H1 (cell line): ENCODE measurements at regions not wholly inside any gene's neighbourhood (a gene's known extent, or its start where the extent isn't known, plus 50 kb on each side); places are given as distances from the start of the nearest gene placed in this dataset.

Experiments
- CTCF ChIA-PET: fragments of 300-600 bp; sonication (Branson Sonifier 250); formaldehyde crosslinking; loops from one replicate; lab custom pipeline; 2021; ENCODE audit not compliant: partially characterized antibody; lab: Charles Lee
- POLR2A ChIA-PET: fragments of 300-600 bp; sonication (Branson Sonifier 250); formaldehyde crosslinking; loops from one replicate; lab custom pipeline; 2021; ENCODE audit warnings: inconsistent platforms; ENCODE audit not compliant: partially characterized antibody; lab: Charles Lee
- DNase-seq, 2 experiments: peaks; one replicate each; pipeline versions ENCODE4 v3.0.0 to v3.0.0-alpha.2; 2010 to 2022; ENCODE audit warnings: low spot score in 2 of 2, low read depth in 1 of 2, mixed read lengths in 1 of 2
- FAIRE-seq: peaks from 2 replicates; lab custom pipeline; 2011; peaks lifted over from hg19 to GRCh38; lab: Jason Lieb, UNC
- H2AFZ ChIP-seq: 2 replicates; pipeline ENCODE4 v1.8.1; 2012; ENCODE audit warnings: low read length, inconsistent platforms
- H2AK5ac ChIP-seq: 2 replicates; pipeline ENCODE4 v1.6.1; 2013; ENCODE audit warnings: low read depth, low read length
- H2BK120ac ChIP-seq: replicated peaks from 2 replicates; pipeline ENCODE3; 2013; ENCODE audit warnings: low read depth, low read length, inconsistent platforms
- H2BK12ac ChIP-seq: 2 replicates; pipeline ENCODE4 v1.6.1; 2013; ENCODE audit warnings: low read depth, low read length
- H2BK15ac ChIP-seq: 2 replicates; pipeline ENCODE4 v1.6.1; 2013; ENCODE audit warnings: low read length
- H2BK20ac ChIP-seq: 2 replicates; pipeline ENCODE4 v1.6.1; 2013; ENCODE audit warnings: low read length
- H2BK5ac ChIP-seq: 2 replicates; pipeline ENCODE4 v1.6.1; 2013; ENCODE audit warnings: low read depth, low read length
- H3K14ac ChIP-seq: 2 replicates; pipeline ENCODE4 v1.6.1; 2013; ENCODE audit warnings: inconsistent platforms; ENCODE audit not compliant: insufficient read length
- H3K18ac ChIP-seq: 2 replicates; pipeline ENCODE4 v1.6.1; 2013; ENCODE audit warnings: low read length; ENCODE audit errors: extremely low read depth
- H3K23ac ChIP-seq: 2 replicates; pipeline ENCODE4 v1.6.1; 2013; ENCODE audit warnings: inconsistent platforms; ENCODE audit not compliant: insufficient read length
- H3K23me2 ChIP-seq: 2 replicates; pipeline ENCODE4 v1.6.1; 2013; ENCODE audit warnings: low read depth, low read length
- H3K27ac ChIP-seq: 2 replicates; pipeline ENCODE4 v1.6.1; 2011; ENCODE audit warnings: low read depth, low read length, inconsistent platforms
- H3K27me3 ChIP-seq, 4 experiments: replicated peaks in 1 of 4; 1 replicate in 1 of 4; 2 replicates in 3 of 4; pipeline versions ENCODE4 v1.6.1 to v1.8.1; 2011 to 2013; ENCODE audit warnings: low read length in 3 of 4, mild to moderate bottlenecking in 3 of 4, inconsistent platforms in 2 of 4, mixed read lengths in 2 of 4, moderate library complexity in 1 of 4; ENCODE audit not compliant: control insufficient read depth in 3 of 4, insufficient read depth in 3 of 4; ENCODE audit errors: extremely low read depth in 1 of 4
- H3K36me3 ChIP-seq, 4 experiments: 2 replicates each; pipeline versions ENCODE4 v1.6.1 to v1.8.1; 2011 to 2013; ENCODE audit warnings: mild to moderate bottlenecking in 4 of 4, low read length in 3 of 4, moderate library complexity in 2 of 4, control low read depth in 1 of 4, inconsistent platforms in 1 of 4; ENCODE audit not compliant: insufficient read depth in 4 of 4, control insufficient read depth in 2 of 4
- H3K4ac ChIP-seq: replicated peaks from 2 replicates; pipeline ENCODE3; 2013; ENCODE audit warnings: low read length, low read depth, mixed read lengths, inconsistent platforms; ENCODE audit not compliant: insufficient read length
- H3K4me1 ChIP-seq, 4 experiments: replicated peaks in 1 of 4; 1 replicate in 1 of 4; 2 replicates in 3 of 4; pipeline versions ENCODE4 v1.6.1 to v1.8.1; 2011 to 2013; ENCODE audit warnings: low read length in 3 of 4, inconsistent platforms in 2 of 4, mixed read lengths in 1 of 4; ENCODE audit not compliant: insufficient read depth in 4 of 4, control insufficient read depth in 3 of 4
- H3K4me2 ChIP-seq, 2 experiments: 2 replicates each; pipeline versions ENCODE4 v1.6.1 to v1.8.1; 2011 to 2013; ENCODE audit warnings: low read depth in 2 of 2, low read length in 2 of 2, control low read depth in 1 of 2, inconsistent platforms in 1 of 2, mild to moderate bottlenecking in 1 of 2; ENCODE audit not compliant: insufficient read depth in 1 of 2
- H3K4me3 ChIP-seq, 4 experiments: fragments of 200-600, 300-600 bp in 1 of 4; sonication (generic), shearing (Covaris generic), sonication (Bioruptor Twin) in 1 of 4; 2 replicates each; pipeline versions ENCODE4 v1.5.1 to v1.8.1; 2011 to 2016; ENCODE audit warnings: low read length in 4 of 4, low read depth in 3 of 4, control low read depth in 2 of 4, inconsistent platforms in 2 of 4, mild to moderate bottlenecking in 2 of 4, mixed read lengths in 1 of 4, moderate library complexity in 1 of 4; ENCODE audit not compliant: insufficient read depth in 2 of 4; ENCODE audit errors: extremely low read depth in 1 of 4
- H3K56ac ChIP-seq: replicated peaks from 2 replicates; pipeline ENCODE3; 2013; ENCODE audit warnings: low read depth, mild to moderate bottlenecking, mixed read lengths, low read length, inconsistent platforms; ENCODE audit not compliant: insufficient read length
- H3K79me1 ChIP-seq: 2 replicates; pipeline ENCODE4 v1.6.1; 2013; ENCODE audit warnings: low read depth, low read length, control low read depth
- H3K79me2 ChIP-seq, 2 experiments: 2 replicates each; pipeline versions ENCODE4 v1.6.1 to v1.8.1; 2012 to 2013; ENCODE audit warnings: low read length in 2 of 2, mild to moderate bottlenecking in 2 of 2, inconsistent platforms in 1 of 2; ENCODE audit not compliant: insufficient read depth in 2 of 2, control insufficient read depth in 1 of 2
- H3K9ac ChIP-seq, 4 experiments: replicated peaks in 1 of 4; 1 replicate in 1 of 4; 2 replicates in 3 of 4; pipeline versions ENCODE4 v1.6.1 to v1.8.1; 2011 to 2013; ENCODE audit warnings: low read depth in 3 of 4, low read length in 3 of 4, control low read depth in 2 of 4, mild to moderate bottlenecking in 2 of 4, moderate library complexity in 2 of 4, inconsistent platforms in 1 of 4; ENCODE audit errors: extremely low read depth in 1 of 4
- H3K9me3 ChIP-seq, 2 experiments: 2 replicates each; pipeline versions ENCODE4 v1.6.1 to v1.8.1; 2012 to 2013; ENCODE audit warnings: mild to moderate bottlenecking in 2 of 2, moderate library complexity in 2 of 2, control low read depth in 1 of 2, inconsistent platforms in 1 of 2, low read depth in 1 of 2, low read length in 1 of 2, mixed read lengths in 1 of 2; ENCODE audit not compliant: insufficient read depth in 2 of 2
- H4K20me1 ChIP-seq, 2 experiments: replicated peaks in 1 of 2; 2 replicates each; pipeline versions ENCODE3 to v1.8.1; 2011 to 2013; ENCODE audit warnings: inconsistent platforms in 2 of 2, low read length in 2 of 2, mild to moderate bottlenecking in 1 of 2; ENCODE audit not compliant: insufficient read depth in 2 of 2, control insufficient read depth in 1 of 2
- H4K5ac ChIP-seq: 2 replicates; pipeline ENCODE4 v1.6.1; 2013; ENCODE audit warnings: low read length, low read depth, mixed read lengths, inconsistent platforms; ENCODE audit not compliant: insufficient read length
- H4K8ac ChIP-seq: 2 replicates; pipeline ENCODE4 v1.8.0; 2013; ENCODE audit warnings: mild to moderate bottlenecking, moderate library complexity, low read length, inconsistent platforms; ENCODE audit not compliant: insufficient read depth; ENCODE audit errors: extremely low read depth
- H4K91ac ChIP-seq: replicated peaks from 2 replicates; pipeline ENCODE3; 2013; ENCODE audit warnings: low read length, mixed read lengths, inconsistent platforms; ENCODE audit not compliant: insufficient read length
- CEBPB ChIP-seq: IDR thresholded peaks from 2 replicates; pipeline ENCODE4 v1.6.1; 2012; ENCODE audit warnings: low read depth, low read length
- CHD2 ChIP-seq: IDR thresholded peaks from 2 replicates; pipeline ENCODE4 v1.6.1; 2012; ENCODE audit warnings: low read length, improper control_type of control experiment
- CTBP2 ChIP-seq: IDR thresholded peaks from 2 replicates; pipeline ENCODE4 v1.7.0; 2011; ENCODE audit warnings: borderline replicate concordance, mild to moderate bottlenecking, moderate library complexity, mixed read lengths, low read length; ENCODE audit not compliant: insufficient read depth, insufficient read length
- GTF2F1 ChIP-seq: IDR thresholded peaks from 2 replicates; pipeline ENCODE4 v1.6.1; 2012; ENCODE audit warnings: low read depth, low read length, improper control_type of control experiment, borderline replicate concordance
- HDAC2 ChIP-seq, 2 experiments: fragments of 300-600 bp in 1 of 2; sonication (generic) in 1 of 2; IDR thresholded peaks; 2 replicates each; pipeline ENCODE4 v1.6.1; 2011 to 2012; ENCODE audit warnings: low read depth in 2 of 2, low read length in 2 of 2, mild to moderate bottlenecking in 2 of 2, moderate library complexity in 2 of 2, borderline replicate concordance in 1 of 2, inconsistent platforms in 1 of 2
- KDM1A ChIP-seq: fragments of 200-600, 300-600 bp; sonication (generic); IDR thresholded peaks from 2 replicates; pipeline ENCODE4 v1.7.1; 2016; ENCODE audit warnings: mild to moderate bottlenecking, low read length, borderline replicate concordance
- MAFK ChIP-seq: IDR thresholded peaks from 2 replicates; pipeline ENCODE4 v1.6.1; 2012; ENCODE audit warnings: low read depth, mild to moderate bottlenecking, improper control_type of control experiment, low read length
- NRF1 ChIP-seq: IDR thresholded peaks from 2 replicates; pipeline ENCODE4 v1.6.1; 2011; ENCODE audit warnings: mild to moderate bottlenecking, low read depth, low read length, improper control_type of control experiment
- RAD21 ChIP-seq, 2 experiments: IDR thresholded peaks in 1 of 2; conservative IDR thresholded peaks in 1 of 2; 2 replicates each; pipeline ENCODE4 v1.6.1; 2011; ENCODE audit warnings: low read depth in 2 of 2, low read length in 2 of 2, improper control_type of control experiment in 1 of 2, inconsistent platforms in 1 of 2, mild to moderate bottlenecking in 1 of 2, moderate library complexity in 1 of 2
- SIRT6 ChIP-seq: IDR thresholded peaks from one replicate; pipeline ENCODE4 v1.7.1; 2012; ENCODE audit warnings: low read length, inconsistent platforms
- SUZ12 ChIP-seq: fragments of 200-600 bp; sonication (generic); IDR thresholded peaks from 2 replicates; pipeline ENCODE4 v1.6.1; 2012; ENCODE audit warnings: mild to moderate bottlenecking, inconsistent platforms, low read length, moderate library complexity, mixed read lengths
- TAF1 ChIP-seq: IDR thresholded peaks from 2 replicates; pipeline ENCODE4 v1.6.1; 2011; ENCODE audit warnings: mild to moderate bottlenecking, low read depth, low read length
- TAF7 ChIP-seq: optimal IDR thresholded peaks from 2 replicates; pipeline ENCODE3; 2011; ENCODE audit warnings: low read depth, mild to moderate bottlenecking, inconsistent platforms, low read length, moderate library complexity, borderline replicate concordance
- TBP ChIP-seq: IDR thresholded peaks from 2 replicates; pipeline ENCODE4 v1.6.1; 2011; ENCODE audit warnings: low read depth, low read length, improper control_type of control experiment
- TCF12 ChIP-seq: IDR thresholded peaks from 2 replicates; pipeline ENCODE4 v1.6.1; 2011; ENCODE audit warnings: low read depth, mild to moderate bottlenecking, low read length
- WGBS, 2 experiments: shearing (Covaris generic) in 1 of 2; methylation state at CpG; one replicate each; pipeline versions ENCODE4 v1.1.6 to v1.1.7; 2013 to 2015; ENCODE audit warnings: low lambda C conversion rate in 2 of 2, mixed read lengths in 2 of 2, inconsistent platforms in 1 of 2, low coverage in 1 of 2, missing lambda C conversion rate in 1 of 2; ENCODE audit not compliant: insufficient replicate concordance in 2 of 2, insufficient coverage in 1 of 2, insufficient read length in 1 of 2; ENCODE audit errors: extremely low coverage in 1 of 2, missing lambda C conversion rate in 1 of 2; 5-methylcytosine and 5-hydroxymethylcytosine counted together

- no peak overlapping the region for H2AK5ac ChIP-seq
- H3K79me2 ChIP-seq, result no peaks in the 10 kb centered on the region
- no peak overlapping the region for H3K4me3 ChIP-seq
- H2BK120ac ChIP-seq, result no peak overlapping the region
- no peaks in the 10 kb centered on the region for H3K27me3 ChIP-seq
- no peaks in the 10 kb centered on the region for H3K36me3 ChIP-seq
- ChIA-PET CTCF (no interaction called here), POLR2A (no interaction called here)
- H2BK12ac ChIP-seq, result no peak overlapping the region
- no peak overlapping the region for H3K14ac ChIP-seq
- H4K91ac ChIP-seq, result no peak overlapping the region
- H3K27ac ChIP-seq, result no peak overlapping the region
- H3K23me2 ChIP-seq, result peaks cover 2% of the 10 kb centered on the region; the same call in 1 of the 2 replicates
- H3K23ac ChIP-seq, result no peak overlapping the region
- no peak overlapping the region for H2BK5ac ChIP-seq
- H3K9me3 ChIP-seq, result no peaks in the 10 kb centered on the region
- H3K79me1 ChIP-seq, result no peaks in the 10 kb centered on the region
- H2AFZ ChIP-seq, result peak overlapping the region; percentile 61
- H3K4me2 ChIP-seq, result no peak overlapping the region
- no peak overlapping the region for H4K5ac ChIP-seq
- no peak overlapping the region for H2BK20ac ChIP-seq
- no peaks in the 10 kb centered on the region for H4K20me1 ChIP-seq
- H3K18ac ChIP-seq, result no peak overlapping the region
- H4K8ac ChIP-seq, result peak overlapping the region; percentile 35; the same call in 1 of the 2 replicates
- no peak overlapping the region for H3K4ac ChIP-seq
- no peaks in the 10 kb centered on the region for H3K4me1 ChIP-seq
- no peak for FAIRE-seq
- no peak overlapping the region for H3K56ac ChIP-seq
- WGBS, 2 experiments, result 87% methylated on average over 5 of the region's 5 CpGs; no CpG with 5 or more reads in 1 of the 2 experiments
- no peak overlapping the region for H3K9ac ChIP-seq
- H2BK15ac ChIP-seq, result no peak overlapping the region
- no peak for DNase-seq
- TF ChIP-seq NRF1 (no peak), TCF12 (no peak), CTBP2 (no peak), SUZ12 (no peak), KDM1A (no peak), TAF7 (no peak), HDAC2 (IDR thresholded peaks at IDR 0.05; ENCODE audit: borderline replicate concordance in 1 of 2, low read depth in 2 of 2, low read length in 2 of 2) (no peak), CHD2 (no peak), MAFK (no peak), GTF2F1 (no peak), RAD21 (IDR thresholded peaks at IDR 0.05 in 1 of 2, conservative IDR thresholded peaks at IDR 0.05 in 1 of 2; ENCODE audit: low read depth in 2 of 2, low read length in 2 of 2) (no peak), CEBPB (no peak), TAF1 (no peak), TBP (no peak), SIRT6 (no peak)
Measured at GRCh38 chr5:32989815-32990214, 278.7 kb downstream of the NPR3 start.
